Fibroblast of lung (primary cell): ENCODE measurements at regions not wholly inside any gene's neighbourhood (a gene's known extent, or its start where the extent isn't known, plus 50 kb on each side); places are given as distances from the start of the nearest gene placed in this dataset.

Experiments
- DNase-seq, 2 donors: peaks; one replicate each; pipeline versions ENCODE4 v3.0.0 to v3.0.0-alpha.2; 2010; ENCODE audit warnings: low read depth in 2 of 2
- H2AFZ ChIP-seq: 2 replicates; pipeline ENCODE4 v1.5.1; 2012; ENCODE audit warnings: low read length, control low read depth, inconsistent platforms
- H3K27ac ChIP-seq: 2 replicates; pipeline ENCODE4 v1.5.1; 2011; ENCODE audit warnings: low read length, control low read depth; ENCODE audit not compliant: insufficient read depth
- H3K27me3 ChIP-seq: 2 replicates; pipeline ENCODE4 v1.5.1; 2011; ENCODE audit warnings: mild to moderate bottlenecking, low read length; ENCODE audit not compliant: control insufficient read depth, insufficient read depth
- H3K36me3 ChIP-seq: 2 replicates; pipeline ENCODE4 v1.5.1; 2011; ENCODE audit warnings: low read length; ENCODE audit not compliant: control insufficient read depth, insufficient read depth
- H3K4me1 ChIP-seq: 2 replicates; pipeline ENCODE4 v1.5.1; 2011; ENCODE audit warnings: low read length; ENCODE audit not compliant: control insufficient read depth, insufficient read depth; ENCODE audit errors: extremely low read depth
- H3K4me2 ChIP-seq: 2 replicates; pipeline ENCODE4 v1.5.1; 2011; ENCODE audit warnings: low read length, control low read depth; ENCODE audit not compliant: insufficient read depth; ENCODE audit errors: extremely low read depth
- H3K4me3 ChIP-seq, 4 experiments: fragments of 200-600 bp in 1 of 4; sonication (generic) in 1 of 4; replicated peaks in 1 of 4; 2 replicates each; pipeline ENCODE4 v1.5.1; 2011 to 2016; ENCODE audit warnings: low read length in 4 of 4, low read depth in 3 of 4, mild to moderate bottlenecking in 3 of 4, control low read depth in 2 of 4, inconsistent platforms in 1 of 4, mixed read lengths in 1 of 4; ENCODE audit not compliant: insufficient read depth in 1 of 4; ENCODE audit errors: control extremely low read depth in 1 of 4
- H3K79me2 ChIP-seq: 2 replicates; pipeline ENCODE4 v1.5.1; 2012; ENCODE audit warnings: mild to moderate bottlenecking, low read length, inconsistent platforms; ENCODE audit not compliant: control insufficient read depth, insufficient read depth
- H3K9ac ChIP-seq: 2 replicates; pipeline ENCODE4 v1.5.1; 2011; ENCODE audit warnings: mild to moderate bottlenecking, low read length, control low read depth; ENCODE audit not compliant: insufficient read depth
- H3K9me3 ChIP-seq: 2 replicates; pipeline ENCODE4 v1.5.1; 2012; ENCODE audit warnings: low read depth, low read length; ENCODE audit not compliant: control insufficient read depth, insufficient read depth
- H4K20me1 ChIP-seq: 2 replicates; pipeline ENCODE4 v1.5.1; 2011; ENCODE audit warnings: low read length; ENCODE audit not compliant: control insufficient read depth, insufficient read depth; ENCODE audit errors: extremely low read depth
- EZH2 ChIP-seq: IDR thresholded peaks from 2 replicates; pipeline ENCODE4 v1.5.1; 2012; ENCODE audit warnings: low read length, control low read depth, mild to moderate bottlenecking; ENCODE audit errors: missing control alignments
- TF ChIP-seq, protein P1 (sequence below), 2 donors: IDR thresholded peaks in 1 of 2; conservative IDR thresholded peaks in 1 of 2; 1 replicate in 1 of 2; 2 replicates in 1 of 2; pipeline ENCODE4 v1.5.1; 2011 to 2012; ENCODE audit warnings: low read length in 2 of 2, control low read depth in 1 of 2, inconsistent platforms in 1 of 2, low read depth in 1 of 2, mild to moderate bottlenecking in 1 of 2

DNA sequence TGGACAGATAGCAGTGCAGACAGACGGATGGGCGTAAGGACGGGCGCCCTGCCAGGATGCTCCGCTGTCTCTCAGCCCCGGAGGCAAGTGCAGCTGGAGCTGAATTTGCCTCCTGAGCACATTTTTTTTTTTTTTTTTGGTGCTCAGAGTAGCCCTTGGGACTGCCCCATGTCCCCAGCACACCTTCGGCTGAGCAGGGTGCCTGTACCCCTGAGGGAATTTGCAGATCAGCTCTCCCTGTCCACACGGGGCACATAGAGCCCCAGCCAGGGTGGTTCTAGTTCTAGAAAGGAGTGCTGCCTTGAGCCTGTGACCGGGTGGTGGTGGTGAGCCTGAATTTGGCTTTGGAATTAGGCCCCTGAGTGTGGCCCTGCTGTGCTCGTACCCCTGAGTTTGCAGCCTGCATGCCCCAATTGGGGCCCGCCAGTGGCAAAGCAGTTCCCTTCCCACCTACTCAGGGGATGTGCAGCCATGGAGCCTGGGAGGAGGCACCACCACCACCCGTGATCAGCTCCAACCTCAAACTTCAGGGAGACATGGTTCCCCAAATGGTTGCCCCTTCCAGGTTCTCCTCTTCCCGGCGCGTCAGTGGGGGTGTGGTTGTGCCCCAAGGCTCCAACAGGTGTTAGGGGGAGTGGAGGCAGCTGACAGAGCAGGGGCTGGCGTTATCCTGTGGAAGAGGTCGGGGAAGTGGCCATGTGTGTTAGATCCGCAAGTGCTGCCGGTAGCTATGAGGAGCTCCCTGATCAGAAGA, 1232.7 kb downstream of the BRD1 start:
- Histone ChIP-seq H3K27ac (no peak overlapping the region), H3K9ac (no peak overlapping the region), H4K20me1 (no peaks in the 10 kb centered on the region), H3K4me2 (no peak overlapping the region), H3K4me1 (no peaks in the 10 kb centered on the region), H3K4me3 (no peak overlapping the region), H3K36me3 (no peaks in the 10 kb centered on the region), H2AFZ (no peak overlapping the region), H3K9me3 (no peaks in the 10 kb centered on the region), H3K79me2 (no peaks in the 10 kb centered on the region), H3K27me3 (no peaks in the 10 kb centered on the region)
- DNase-seq, result no peak
- TF ChIP-seq EZH2, result no peak
- TF ChIP-seq, protein P1, sequence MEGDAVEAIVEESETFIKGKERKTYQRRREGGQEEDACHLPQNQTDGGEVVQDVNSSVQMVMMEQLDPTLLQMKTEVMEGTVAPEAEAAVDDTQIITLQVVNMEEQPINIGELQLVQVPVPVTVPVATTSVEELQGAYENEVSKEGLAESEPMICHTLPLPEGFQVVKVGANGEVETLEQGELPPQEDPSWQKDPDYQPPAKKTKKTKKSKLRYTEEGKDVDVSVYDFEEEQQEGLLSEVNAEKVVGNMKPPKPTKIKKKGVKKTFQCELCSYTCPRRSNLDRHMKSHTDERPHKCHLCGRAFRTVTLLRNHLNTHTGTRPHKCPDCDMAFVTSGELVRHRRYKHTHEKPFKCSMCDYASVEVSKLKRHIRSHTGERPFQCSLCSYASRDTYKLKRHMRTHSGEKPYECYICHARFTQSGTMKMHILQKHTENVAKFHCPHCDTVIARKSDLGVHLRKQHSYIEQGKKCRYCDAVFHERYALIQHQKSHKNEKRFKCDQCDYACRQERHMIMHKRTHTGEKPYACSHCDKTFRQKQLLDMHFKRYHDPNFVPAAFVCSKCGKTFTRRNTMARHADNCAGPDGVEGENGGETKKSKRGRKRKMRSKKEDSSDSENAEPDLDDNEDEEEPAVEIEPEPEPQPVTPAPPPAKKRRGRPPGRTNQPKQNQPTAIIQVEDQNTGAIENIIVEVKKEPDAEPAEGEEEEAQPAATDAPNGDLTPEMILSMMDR (conservative IDR thresholded peaks at IDR 0.05 in 1 of 2, IDR thresholded peaks at IDR 0.05 in 1 of 2; ENCODE audit: low read depth in 1 of 2, low read length in 2 of 2), result no peak

DNA sequence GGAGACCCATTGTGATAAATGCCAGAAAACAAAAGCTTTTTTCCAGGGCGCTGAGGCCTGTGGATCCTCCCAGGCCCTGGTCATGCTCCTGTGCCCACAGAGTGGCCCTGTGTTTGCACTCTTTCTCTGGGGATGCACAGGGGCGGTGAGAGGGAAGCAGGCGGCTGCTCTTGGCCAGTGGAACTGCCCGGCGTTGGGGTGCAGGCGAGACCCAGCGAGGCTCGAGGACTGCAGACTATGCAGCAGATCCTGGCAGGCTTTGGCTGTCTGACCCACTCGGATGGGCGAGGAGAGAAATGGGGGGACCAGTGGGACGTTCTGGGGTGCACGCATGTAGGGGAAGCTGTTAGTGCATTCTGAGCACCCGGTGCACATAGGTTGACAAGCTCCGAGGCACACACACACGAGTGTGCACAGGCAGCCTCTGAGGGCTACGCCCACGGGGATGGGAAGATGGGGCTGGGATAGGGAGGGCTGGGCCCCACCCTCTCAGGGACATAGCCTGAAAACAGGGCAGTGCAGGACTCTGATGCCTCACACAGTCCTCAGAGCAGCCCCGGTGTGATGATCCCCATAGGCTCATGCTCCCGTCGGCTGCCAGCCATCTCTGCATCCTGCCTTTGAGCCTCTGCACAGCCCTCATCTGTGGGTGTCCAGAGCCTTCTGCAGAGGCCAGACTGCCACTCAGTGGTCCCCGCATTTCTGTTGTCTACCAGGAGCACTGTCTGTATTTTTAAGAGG, 1233.5 kb downstream of the BRD1 start:
- no peak overlapping the region for H3K9ac ChIP-seq
- H3K4me1 ChIP-seq, result no peaks in the 10 kb centered on the region
- no peaks in the 10 kb centered on the region for H3K79me2 ChIP-seq
- no peaks in the 10 kb centered on the region for H3K9me3 ChIP-seq
- TF ChIP-seq, protein P1 (conservative IDR thresholded peaks at IDR 0.05 in 1 of 2, IDR thresholded peaks at IDR 0.05 in 1 of 2; ENCODE audit: low read depth in 1 of 2, low read length in 2 of 2), result no peak
- no peak for TF ChIP-seq EZH2
- no peaks in the 10 kb centered on the region for H3K27me3 ChIP-seq
- H2AFZ ChIP-seq, result no peak overlapping the region
- no peaks in the 10 kb centered on the region for H4K20me1 ChIP-seq
- DNase-seq, result no peak
- no peaks in the 10 kb centered on the region for H3K36me3 ChIP-seq
- no peak overlapping the region for H3K27ac ChIP-seq
- no peak overlapping the region for H3K4me3 ChIP-seq
- no peak overlapping the region for H3K4me2 ChIP-seq

DNA sequence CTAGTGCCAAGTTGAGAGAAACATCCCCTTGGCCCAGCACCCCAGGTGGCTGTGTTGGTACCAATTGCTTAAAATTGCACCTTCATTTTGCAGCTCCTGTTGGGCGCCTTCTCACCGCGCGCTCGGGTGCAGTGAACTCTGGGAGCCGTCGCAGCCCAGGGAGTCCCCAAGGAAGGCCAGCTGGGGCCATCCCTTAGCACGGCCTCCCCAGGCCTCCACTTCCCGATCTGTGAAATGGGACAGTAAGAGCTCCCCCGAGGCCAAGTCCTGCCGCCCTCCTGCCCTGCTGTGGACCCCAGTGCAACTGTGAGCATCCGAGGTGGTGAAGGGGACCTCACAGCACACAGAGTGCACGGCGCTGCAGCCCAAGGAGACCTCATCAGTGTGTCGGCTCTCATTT, 1234.1 kb downstream of the BRD1 start:
- H3K9ac ChIP-seq, result no peak overlapping the region
- no peaks in the 10 kb centered on the region for H3K36me3 ChIP-seq
- no peak overlapping the region for H2AFZ ChIP-seq
- no peaks in the 10 kb centered on the region for H3K27me3 ChIP-seq
- H4K20me1 ChIP-seq, result no peaks in the 10 kb centered on the region
- DNase-seq, result no peak
- no peaks in the 10 kb centered on the region for H3K4me1 ChIP-seq
- H3K27ac ChIP-seq, result no peak overlapping the region
- TF ChIP-seq, protein P1 (conservative IDR thresholded peaks at IDR 0.05 in 1 of 2, IDR thresholded peaks at IDR 0.05 in 1 of 2; ENCODE audit: low read depth in 1 of 2, low read length in 2 of 2), result no peak
- no peak for TF ChIP-seq EZH2
- H3K9me3 ChIP-seq, result no peaks in the 10 kb centered on the region
- no peak overlapping the region for H3K4me2 ChIP-seq
- H3K79me2 ChIP-seq, result no peaks in the 10 kb centered on the region
- H3K4me3 ChIP-seq, result no peak overlapping the region
